GM12878 (cell line): ENCODE measurements at regions not wholly inside any gene's neighbourhood (a gene's known extent, or its start where the extent isn't known, plus 50 kb on each side); places are given as distances from the start of the nearest gene placed in this dataset.

Experiments
- ATAC-seq: fragments of 200-7000 bp; cut with Tn5 transposase; 3 replicates; pipeline ENCODE4 v1.9.1; 2020; ENCODE audit warnings: mild to moderate bottlenecking, moderate library complexity
- BruUV-seq: library from RNA; stranded (reverse); fragments of 400-500 nt; replicated peaks from 2 replicates; lab custom pipeline; 2021; lab: Mats Ljungman, UMichigan
- CTCF ChIA-PET: fragments of 300-600 bp; sonication (Branson Sonifier 250); formaldehyde crosslinking; extraction: SDS; loops from one replicate; lab custom pipeline; 2021; ENCODE audit warnings: inconsistent platforms; lab: Yijun Ruan, JAX
- POLR2A ChIA-PET: fragments of 350-600 bp; formaldehyde crosslinking; extraction: SDS; loops from one replicate; lab custom pipeline; 2021; ENCODE audit warnings: inconsistent platforms; lab: Charles Lee
- RAD21 ChIA-PET: fragments of 300-600 bp; sonication (Branson Sonifier 250); formaldehyde crosslinking; loops from one replicate; lab custom pipeline; 2023; ENCODE audit warnings: antibody characterized with exemption; ENCODE audit not compliant: unreplicated experiment; lab: Charles Lee
- SMC1A ChIA-PET: fragments of 300-600 bp; sonication (Branson Sonifier 250); formaldehyde crosslinking; loops from one replicate; lab custom pipeline; 2023; ENCODE audit not compliant: unreplicated experiment, uncharacterized antibody; lab: Charles Lee
- DNase-seq: peaks from one replicate; pipeline ENCODE4 v3.0.0-alpha.2; 2011; ENCODE audit warnings: low read depth, low spot score
- FAIRE-seq: peaks from 3 replicates; lab custom pipeline; 2011; peaks lifted over from hg19 to GRCh38; lab: Jason Lieb, UNC
- H2AFZ ChIP-seq: 2 replicates; pipeline ENCODE4 v1.6.0; 2011; ENCODE audit warnings: low read depth, low read length, control low read depth; ENCODE audit not compliant: control insufficient read depth
- H3K27ac ChIP-seq: 2 replicates; pipeline ENCODE4 v1.5.1; 2011; ENCODE audit warnings: control low read depth; ENCODE audit not compliant: control insufficient read depth, insufficient read depth
- H3K27me3 ChIP-seq, 2 experiments: replicated peaks in 1 of 2; 2 replicates each; pipeline versions ENCODE4 v1.6.0 to v1.6.1; 2011; ENCODE audit warnings: low read length in 1 of 2; ENCODE audit not compliant: control insufficient read depth in 2 of 2, insufficient read depth in 2 of 2
- H3K36me3 ChIP-seq, 2 experiments: 2 replicates each; pipeline ENCODE4 v1.5.1; 2011; ENCODE audit warnings: low read length in 1 of 2; ENCODE audit not compliant: control insufficient read depth in 2 of 2, insufficient read depth in 2 of 2
- H3K4me1 ChIP-seq: 2 replicates; pipeline ENCODE4 v1.6.1; 2011; ENCODE audit warnings: mild to moderate bottlenecking, low read length, moderate library complexity, mixed read lengths; ENCODE audit not compliant: control insufficient read depth, insufficient read depth
- H3K4me2 ChIP-seq: 2 replicates; pipeline ENCODE4 v1.6.0; 2011; ENCODE audit warnings: control low read depth; ENCODE audit not compliant: control insufficient read depth, insufficient read depth
- H3K4me3 ChIP-seq: fragments of 200-600 bp; sonication (generic); 2 replicates; pipeline ENCODE4 v1.5.1; 2016
- H3K79me2 ChIP-seq: 2 replicates; pipeline ENCODE4 v1.6.0; 2011; ENCODE audit warnings: low read length; ENCODE audit not compliant: control insufficient read depth, insufficient read depth
- H3K9ac ChIP-seq: 2 replicates; pipeline ENCODE4 v1.8.0; 2011; ENCODE audit warnings: low read length, control low read depth, mixed read lengths; ENCODE audit not compliant: control insufficient read depth, insufficient read depth
- H3K9me3 ChIP-seq: replicated peaks from 3 replicates; pipeline ENCODE4 v1.5.1; 2011; ENCODE audit warnings: mild to moderate bottlenecking, low read length; ENCODE audit not compliant: control insufficient read depth, insufficient read depth
- H4K20me1 ChIP-seq: 2 replicates; pipeline ENCODE4 v1.6.0; 2011; ENCODE audit not compliant: control insufficient read depth, insufficient read depth
- BCL11A ChIP-seq: IDR thresholded peaks from 2 replicates; pipeline ENCODE4 v1.6.1; 2011; ENCODE audit warnings: low read depth, low read length
- CREB1 ChIP-seq: IDR thresholded peaks from 2 replicates; pipeline ENCODE4 v1.6.1; 2012; ENCODE audit warnings: low read depth, mild to moderate bottlenecking, inconsistent platforms
- GATAD2B ChIP-seq: fragments of 450-650 bp; conservative IDR thresholded peaks from 2 replicates; pipeline ENCODE4 v1.6.1; 2017; ENCODE audit warnings: low read depth, mild to moderate bottlenecking, moderate library complexity
- IKZF2 ChIP-seq, 2 experiments: fragments of 450-650 bp; IDR thresholded peaks; 2 replicates each; pipeline ENCODE4 v1.6.1; 2017; ENCODE audit warnings: mild to moderate bottlenecking in 2 of 2, moderate library complexity in 2 of 2
- MEF2A ChIP-seq: IDR thresholded peaks from 2 replicates; pipeline ENCODE4 v1.6.1; 2011; ENCODE audit warnings: low read depth, mild to moderate bottlenecking, low read length, moderate library complexity; ENCODE audit not compliant: insufficient read depth
- NFIC ChIP-seq: IDR thresholded peaks from 2 replicates; pipeline ENCODE4 v1.6.1; 2012; ENCODE audit warnings: low read depth, mild to moderate bottlenecking, inconsistent platforms, low read length, moderate library complexity
- NR2C1 ChIP-seq: fragments of 450-650 bp; IDR thresholded peaks from 2 replicates; pipeline ENCODE4 v1.6.1; 2017; ENCODE audit warnings: antibody characterized with exemption, mild to moderate bottlenecking, moderate library complexity
- NR2F1 ChIP-seq: fragments of 450-650 bp; conservative IDR thresholded peaks from 2 replicates; pipeline ENCODE4 v1.6.1; 2017; ENCODE audit warnings: mild to moderate bottlenecking
- POU2F2 ChIP-seq: IDR thresholded peaks from 3 replicates; pipeline ENCODE4 v1.6.1; 2011; ENCODE audit warnings: low read depth, mild to moderate bottlenecking, low read length, borderline replicate concordance
- RCOR1 ChIP-seq: conservative IDR thresholded peaks from 2 replicates; pipeline ENCODE4 v1.6.1; 2012; ENCODE audit warnings: low read depth, low read length, improper control_type of control experiment
- RUNX3 ChIP-seq: IDR thresholded peaks from 2 replicates; pipeline ENCODE4 v1.6.1; 2012; ENCODE audit warnings: low read length, inconsistent platforms
- SP1 ChIP-seq: IDR thresholded peaks from one replicate; pipeline ENCODE4 v1.6.1; 2011; ENCODE audit warnings: low read depth, low read length
- SREBF2 ChIP-seq: IDR thresholded peaks from 2 replicates; pipeline ENCODE4 v1.6.1; 2012; ENCODE audit warnings: mild to moderate bottlenecking, low read length
- TAF1 ChIP-seq: IDR thresholded peaks from 2 replicates; pipeline ENCODE4 v1.6.1; 2011; ENCODE audit warnings: mild to moderate bottlenecking, low read depth, low read length, borderline replicate concordance
- WGBS: methylation state at CpG from one replicate; pipeline ENCODE4 v1.1.6; 2016; ENCODE audit warnings: low lambda C conversion rate; ENCODE audit not compliant: insufficient replicate concordance, insufficient coverage; ENCODE audit errors: missing lambda C conversion rate; 5-methylcytosine and 5-hydroxymethylcytosine counted together
- in situ Hi-C: fragments of 300-500 bp; cut with MboI; formaldehyde crosslinking; loops from 9 replicates; pipeline ENCODE4 v1.14.3; 2018; ENCODE audit warnings: mixed read lengths
- intact Hi-C: fragments of 100-400 bp; cut with micrococcal nuclease; formaldehyde crosslinking; loops from one replicate; pipeline ENCODE4 v1.14.2; 2022; ENCODE audit not compliant: unreplicated experiment
- TF ChIP-seq, protein P1 (sequence below): fragments of 450-650 bp; formaldehyde crosslinking; IDR thresholded peaks from 2 replicates; pipeline ENCODE4 v1.4.0; 2022; ENCODE audit warnings: mild to moderate bottlenecking, moderate library complexity

- no peak overlapping the region for H3K27ac ChIP-seq
- FAIRE-seq (no peak), DNase-seq (no peak), ATAC-seq (no peak)
- ChIA-PET CTCF (interaction anchor here (0.6 kb wide), 2 partner anchors 350 to 1125 kb away, joined by 3 read pairs; no protein-coding TSS in a partner anchor), RAD21 (no interaction called here), POLR2A (no interaction called here), SMC1A (interaction anchor here (1.0 to 1.1 kb wide), 2 partner anchors 30 to 75 kb away, joined by 3 read pairs; no protein-coding TSS in a partner anchor)
- no peaks in the 10 kb centered on the region for H3K79me2 ChIP-seq
- in situ Hi-C loops: no loop called here
- BruUV-seq: no TSS peak
- intact Hi-C loops: no loop called here
- no peaks in the 10 kb centered on the region for H3K9me3 ChIP-seq
- no peak overlapping the region for H3K4me3 ChIP-seq
- H3K4me2 ChIP-seq: no peak overlapping the region
- no peaks in the 10 kb centered on the region for H3K36me3 ChIP-seq
- no peaks in the 10 kb centered on the region for H3K4me1 ChIP-seq
- peaks cover 0 to 3% of the 10 kb centered on the region in 2 experiments; a peak in 2 of 4 replicates for H3K27me3 ChIP-seq
- 0% methylated on average over 1 of the region's 1 CpG for WGBS
- no peak for TF ChIP-seq MEF2A
- no peak for TF ChIP-seq BCL11A
- no peak for TF ChIP-seq IKZF2 (IDR thresholded peaks at IDR 0.05)
- TF ChIP-seq TAF1: no peak
- no peak for TF ChIP-seq POU2F2
- TF ChIP-seq SP1: no peak
- TF ChIP-seq, all 136 proteins: peak for 0
- Histone ChIP-seq H2AFZ (no peak overlapping the region), H3K9ac (no peak overlapping the region), H4K20me1 (no peaks in the 10 kb centered on the region)
Measured at GRCh38 chr13:44697058-44697457, 120.9 kb upstream of the TSC22D1 start.

- CTCF ChIA-PET: no interaction called here
- 12% methylated on average over 2 of the region's 2 CpGs for WGBS
- no TSS peak for BruUV-seq
Measured at GRCh38 chr13:44695520-44695919, 119.4 kb upstream of the TSC22D1 start.

More at GRCh38 chr13:44695520-44695919, 119.4 kb upstream of the TSC22D1 start:
- H3K36me3 ChIP-seq: no peaks in the 10 kb centered on the region
- H3K79me2 ChIP-seq: no peaks in the 10 kb centered on the region
- H3K27ac ChIP-seq: no peak overlapping the region
- H2AFZ ChIP-seq: no peak overlapping the region
- no peak for TF ChIP-seq NFIC
- no peak for TF ChIP-seq RUNX3
- no peak for TF ChIP-seq POU2F2
- TF ChIP-seq GATAD2B: no peak
- no peak for TF ChIP-seq NR2F1
- no peak for TF ChIP-seq RCOR1
- TF ChIP-seq NR2C1: no peak
- TF ChIP-seq, protein P1, sequence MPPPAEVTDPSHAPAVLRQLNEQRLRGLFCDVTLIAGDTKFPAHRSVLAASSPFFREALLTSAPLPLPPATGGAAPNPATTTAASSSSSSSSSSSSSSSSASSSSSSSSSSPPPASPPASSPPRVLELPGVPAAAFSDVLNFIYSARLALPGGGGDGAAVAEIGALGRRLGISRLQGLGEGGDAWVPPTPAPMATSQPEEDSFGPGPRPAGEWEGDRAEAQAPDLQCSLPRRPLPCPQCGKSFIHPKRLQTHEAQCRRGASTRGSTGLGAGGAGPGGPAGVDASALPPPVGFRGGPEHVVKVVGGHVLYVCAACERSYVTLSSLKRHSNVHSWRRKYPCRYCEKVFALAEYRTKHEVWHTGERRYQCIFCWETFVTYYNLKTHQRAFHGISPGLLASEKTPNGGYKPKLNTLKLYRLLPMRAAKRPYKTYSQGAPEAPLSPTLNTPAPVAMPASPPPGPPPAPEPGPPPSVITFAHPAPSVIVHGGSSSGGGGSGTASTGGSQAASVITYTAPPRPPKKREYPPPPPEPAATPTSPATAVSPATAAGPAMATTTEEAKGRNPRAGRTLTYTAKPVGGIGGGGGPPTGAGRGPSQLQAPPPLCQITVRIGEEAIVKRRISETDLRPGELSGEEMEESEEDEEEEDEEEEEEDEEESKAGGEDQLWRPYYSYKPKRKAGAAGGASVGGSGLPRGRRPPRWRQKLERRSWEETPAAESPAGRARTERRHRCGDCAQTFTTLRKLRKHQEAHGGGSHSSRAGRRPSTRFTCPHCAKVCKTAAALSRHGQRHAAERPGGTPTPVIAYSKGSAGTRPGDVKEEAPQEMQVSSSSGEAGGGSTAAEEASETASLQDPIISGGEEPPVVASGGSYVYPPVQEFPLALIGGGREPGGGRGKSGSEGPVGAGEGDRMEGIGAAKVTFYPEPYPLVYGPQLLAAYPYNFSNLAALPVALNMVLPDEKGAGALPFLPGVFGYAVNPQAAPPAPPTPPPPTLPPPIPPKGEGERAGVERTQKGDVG (CRISPR knock-in tag): no peak
- no peak for TF ChIP-seq SREBF2
- no peak for TF ChIP-seq CREB1
- no peak for FAIRE-seq
- H4K20me1 ChIP-seq: no peaks in the 10 kb centered on the region
- no peaks in the 10 kb centered on the region for H3K9me3 ChIP-seq
- SMC1A ChIA-PET: no interaction called here
- no peak overlapping the region for H3K4me2 ChIP-seq
- no peaks in the 10 kb centered on the region for H3K4me1 ChIP-seq
- H3K4me3 ChIP-seq: no peak overlapping the region
- intact Hi-C loops (no loop called here), in situ Hi-C loops (no loop called here)
- no peak for ATAC-seq
- RAD21 ChIA-PET: no interaction called here
- no peak for DNase-seq
- POLR2A ChIA-PET: no interaction called here
- H3K27me3 ChIP-seq: no peaks in the 10 kb centered on the region; a peak in 1 of 4 replicates
- no peak overlapping the region for H3K9ac ChIP-seq
